ENCODE measurements at regions not wholly inside any gene's neighbourhood (a gene's known extent, or its start where the extent isn't known, plus 50 kb on each side); places are given as distances from the start of the nearest gene placed in this dataset.

GRCh38 chr18:71673954-71674353 lies 870.2 kb downstream of the CBLN2 start:
- DNase-seq (ENCODE audit: low spot score in 2 of 2): no peak
- no peak overlapping the region for H3K27ac ChIP-seq
- no peaks in the 10 kb centered on the region for H3K9me3 ChIP-seq
- H3K4me3 ChIP-seq: no peak overlapping the region
- no peaks in the 10 kb centered on the region for H3K36me3 ChIP-seq
- 93% methylated on average over 8 of the region's 10 CpGs for WGBS
- TF ChIP-seq POLR2A (IDR thresholded peaks at IDR 0.05) (no peak), CTCF (IDR thresholded peaks at IDR 0.05) (no peak), POLR2AphosphoS5 (IDR thresholded peaks at IDR 0.05) (no peak), EP300 (IDR thresholded peaks at IDR 0.05) (no peak)
- H3K27me3 ChIP-seq: no peaks in the 10 kb centered on the region
- H3K4me1 ChIP-seq: no peaks in the 10 kb centered on the region

- Histone ChIP-seq H3K27ac (no peak overlapping the region), H3K9me3 (no peaks in the 10 kb centered on the region), H3K4me3 (no peak overlapping the region), H3K36me3 (no peaks in the 10 kb centered on the region), H3K27me3 (no peaks in the 10 kb centered on the region), H3K4me1 (no peaks in the 10 kb centered on the region)
- TF ChIP-seq EP300 (IDR thresholded peaks at IDR 0.05) (no peak), POLR2A (IDR thresholded peaks at IDR 0.05) (no peak), CTCF (IDR thresholded peaks at IDR 0.05) (no peak), POLR2AphosphoS5 (IDR thresholded peaks at IDR 0.05) (no peak)
- DNase-seq (ENCODE audit: low spot score in 2 of 2): no peak
- WGBS: 85% methylated on average over 5 of the region's 5 CpGs
Observed at GRCh38 chr18:71673498-71673897, 870.6 kb downstream of the CBLN2 start.

GRCh38 chr18:71666481-71666880 lies 877.7 kb downstream of the CBLN2 start:
- TF ChIP-seq CTCF (IDR thresholded peaks at IDR 0.05): no peak
- no peak for TF ChIP-seq POLR2A (IDR thresholded peaks at IDR 0.05)
- TF ChIP-seq POLR2AphosphoS5 (IDR thresholded peaks at IDR 0.05): no peak
- no peak for TF ChIP-seq EP300 (IDR thresholded peaks at IDR 0.05)
- WGBS: 96% methylated on average over 2 of the region's 2 CpGs
- no peak for DNase-seq (ENCODE audit: low spot score in 2 of 2)
- Histone ChIP-seq H3K27ac (no peak overlapping the region), H3K4me1 (no peaks in the 10 kb centered on the region), H3K9me3 (no peaks in the 10 kb centered on the region), H3K4me3 (no peak overlapping the region), H3K27me3 (no peaks in the 10 kb centered on the region), H3K36me3 (no peaks in the 10 kb centered on the region)

GRCh38 chr18:71665131-71665530 lies 879.0 kb downstream of the CBLN2 start:
- H3K36me3 ChIP-seq: no peaks in the 10 kb centered on the region
- no peaks in the 10 kb centered on the region for H3K27me3 ChIP-seq
- H3K27ac ChIP-seq: no peak overlapping the region
- DNase-seq (ENCODE audit: low spot score in 2 of 2): no peak
- no peak overlapping the region for H3K4me3 ChIP-seq
- no peaks in the 10 kb centered on the region for H3K4me1 ChIP-seq
- TF ChIP-seq CTCF (IDR thresholded peaks at IDR 0.05): no peak
- no peak for TF ChIP-seq POLR2AphosphoS5 (IDR thresholded peaks at IDR 0.05)
- no peak for TF ChIP-seq EP300 (IDR thresholded peaks at IDR 0.05)
- TF ChIP-seq POLR2A (IDR thresholded peaks at IDR 0.05): no peak
- no peaks in the 10 kb centered on the region for H3K9me3 ChIP-seq

GRCh38 chr18:71643822-71644221 lies 900.3 kb downstream of the CBLN2 start:
- Histone ChIP-seq H3K4me1 (no peaks in the 10 kb centered on the region), H3K36me3 (no peaks in the 10 kb centered on the region), H3K9me3 (peaks cover 3% of the 10 kb centered on the region), H3K27ac (no peak overlapping the region), H3K27me3 (no peaks in the 10 kb centered on the region), H3K4me3 (no peak overlapping the region)
- 96% methylated on average over 12 of the region's 12 CpGs for WGBS
- no peak for DNase-seq (ENCODE audit: low spot score in 2 of 2)
- TF ChIP-seq EP300 (IDR thresholded peaks at IDR 0.05): no peak
- no peak for TF ChIP-seq POLR2A (IDR thresholded peaks at IDR 0.05)
- no peak for TF ChIP-seq CTCF (IDR thresholded peaks at IDR 0.05)
- TF ChIP-seq POLR2AphosphoS5 (IDR thresholded peaks at IDR 0.05): no peak

Data from suprapubic skin (tissue), 4 donors.